HEK293 (cell line): ENCODE measurements at regions not wholly inside any gene's neighbourhood (a gene's known extent, or its start where the extent isn't known, plus 50 kb on each side); places are given as distances from the start of the nearest gene placed in this dataset.

ENCODE experiments used
- CTCF ChIA-PET: fragments of 350-600 bp; formaldehyde crosslinking; extraction: SDS; loops from one replicate; lab custom pipeline; 2021; ENCODE audit warnings: antibody characterized with exemption; lab: Yijun Ruan, JAX
- POLR2A ChIA-PET: fragments of 300-600 bp; formaldehyde crosslinking; extraction: SDS; loops from one replicate; lab custom pipeline; 2020; ENCODE audit warnings: antibody characterized with exemption, inconsistent platforms; lab: Yijun Ruan, JAX
- H3K27ac ChIP-seq: fragments of 200-500 bp; sonication (Bioruptor generic); 2 replicates; pipeline ENCODE4 v1.5.1; 2014; ENCODE audit warnings: low read depth, low read length, control low read depth, inconsistent platforms; ENCODE audit errors: extremely low read depth
- H3K36me3 ChIP-seq, 2 experiments: fragments of 200-500 bp in 1 of 2; sonication (Bioruptor generic) in 1 of 2; 1 replicate in 1 of 2; 2 replicates in 1 of 2; pipeline ENCODE4 v1.5.1; 2014 to 2017; ENCODE audit warnings: inconsistent platforms in 2 of 2, low read length in 2 of 2; ENCODE audit not compliant: control insufficient read depth in 2 of 2, insufficient read depth in 1 of 2
- H3K4me1 ChIP-seq: fragments of 200-500 bp; sonication (Bioruptor generic); 2 replicates; pipeline ENCODE4 v1.5.1; 2014; ENCODE audit warnings: mild to moderate bottlenecking, low read length, inconsistent platforms; ENCODE audit not compliant: control insufficient read depth, insufficient read depth
- H3K4me3 ChIP-seq: 2 replicates; pipeline ENCODE4 v1.5.1; 2011; ENCODE audit warnings: low read depth, mild to moderate bottlenecking, control low read depth, low read length, moderate library complexity
- H3K9me3 ChIP-seq: fragments of 200-500 bp; sonication (Bioruptor generic); 2 replicates; pipeline ENCODE4 v1.5.1; 2014; ENCODE audit warnings: low read depth, low read length, inconsistent platforms; ENCODE audit not compliant: control insufficient read depth, insufficient read depth
- BCL11A ChIP-seq: fragments of 450-650 bp; formaldehyde crosslinking; IDR thresholded peaks from 2 replicates; pipeline ENCODE4 v1.5.1; 2016; ENCODE audit warnings: low read depth, missing biosample characterization, missing genetic modification characterization
- KLF10 ChIP-seq: fragments of 450-650 bp; IDR thresholded peaks from 2 replicates; pipeline ENCODE4 v1.5.1; 2018; ENCODE audit warnings: missing biosample characterization, mild to moderate bottlenecking, missing genetic modification characterization
- MYNN ChIP-seq: fragments of 450-650 bp; formaldehyde crosslinking; IDR thresholded peaks from 2 replicates; pipeline ENCODE4 v1.5.1; 2016; ENCODE audit warnings: missing biosample characterization, missing genetic modification characterization, borderline replicate concordance
- SALL2 ChIP-seq: fragments of 450-650 bp; formaldehyde crosslinking; IDR thresholded peaks from 2 replicates; pipeline ENCODE4 v1.5.0; 2017; ENCODE audit warnings: missing biosample characterization, mild to moderate bottlenecking, missing genetic modification characterization, borderline replicate concordance
- SP3 ChIP-seq: fragments of 450-650 bp; formaldehyde crosslinking; IDR thresholded peaks from 2 replicates; pipeline ENCODE4 v1.5.1; 2016; ENCODE audit warnings: missing biosample characterization, missing genetic modification characterization
- ZNF140 ChIP-seq: fragments of 450-650 bp; formaldehyde crosslinking; IDR thresholded peaks from 2 replicates; pipeline ENCODE4 v1.5.1; 2016; ENCODE audit warnings: missing biosample characterization, missing genetic modification characterization
- ZNF146 ChIP-seq: fragments of 450-650 bp; formaldehyde crosslinking; IDR thresholded peaks from 2 replicates; pipeline ENCODE4 v1.5.1; 2016; ENCODE audit warnings: missing biosample characterization, missing genetic modification characterization
- ZNF174 ChIP-seq: fragments of 450-650 bp; formaldehyde crosslinking; IDR thresholded peaks from 2 replicates; pipeline ENCODE4 v1.5.0; 2017; ENCODE audit warnings: missing biosample characterization, mild to moderate bottlenecking, missing genetic modification characterization
- ZNF2 ChIP-seq: fragments of 450-650 bp; formaldehyde crosslinking; IDR thresholded peaks from 2 replicates; pipeline ENCODE4 v1.5.1; 2016; ENCODE audit warnings: missing biosample characterization, missing genetic modification characterization
- ZNF221 ChIP-seq: fragments of 450-650 bp; formaldehyde crosslinking; IDR thresholded peaks from 2 replicates; pipeline ENCODE4 v1.5.1; 2017; ENCODE audit warnings: missing biosample characterization, missing genetic modification characterization, borderline replicate concordance
- ZNF335 ChIP-seq: fragments of 450-650 bp; formaldehyde crosslinking; conservative IDR thresholded peaks from 2 replicates; pipeline ENCODE4 v1.5.1; 2016; ENCODE audit warnings: missing biosample characterization, missing genetic modification characterization
- ZNF404 ChIP-seq: fragments of 450-650 bp; formaldehyde crosslinking; IDR thresholded peaks from 2 replicates; pipeline ENCODE4 v1.5.1; 2017; ENCODE audit warnings: missing biosample characterization, missing genetic modification characterization
- ZNF571 ChIP-seq: fragments of 450-650 bp; formaldehyde crosslinking; IDR thresholded peaks from 2 replicates; pipeline ENCODE4 v1.5.0; 2017; ENCODE audit warnings: missing biosample characterization, missing genetic modification characterization
- ZNF624 ChIP-seq: fragments of 450-650 bp; formaldehyde crosslinking; IDR thresholded peaks from 2 replicates; pipeline ENCODE4 v1.5.1; 2017; ENCODE audit warnings: missing biosample characterization, missing genetic modification characterization
- ZNF626 ChIP-seq: fragments of 450-650 bp; sonication (Bioruptor Pico); formaldehyde crosslinking; IDR thresholded peaks from 2 replicates; pipeline ENCODE4 v1.5.1; 2018; ENCODE audit warnings: missing biosample characterization, missing genetic modification characterization, inconsistent platforms
- ZNF747 ChIP-seq: fragments of 450-650 bp; formaldehyde crosslinking; IDR thresholded peaks from 2 replicates; pipeline ENCODE4 v1.5.1; 2016; ENCODE audit warnings: missing biosample characterization, missing genetic modification characterization
- ZNF785 ChIP-seq: fragments of 450-650 bp; formaldehyde crosslinking; IDR thresholded peaks from 2 replicates; pipeline ENCODE4 v1.5.1; 2016; ENCODE audit warnings: missing biosample characterization, missing genetic modification characterization
- ZSCAN30 ChIP-seq: fragments of 450-650 bp; IDR thresholded peaks from 2 replicates; pipeline ENCODE4 v1.5.1; 2018; ENCODE audit warnings: missing biosample characterization, mild to moderate bottlenecking, missing genetic modification characterization, moderate library complexity
- TF ChIP-seq, protein P1 (sequence below): fragments of 450-650 bp; formaldehyde crosslinking; IDR thresholded peaks from 2 replicates; pipeline ENCODE4 v1.5.1; 2016; ENCODE audit warnings: missing biosample characterization, missing genetic modification characterization
- TF ChIP-seq, protein P2 (sequence below): sonication (generic); formaldehyde crosslinking; IDR thresholded peaks from 2 replicates; pipeline ENCODE4 v1.8.1; 2022; ENCODE audit warnings: mild to moderate bottlenecking, moderate library complexity, missing genetic modification reagents
- TF ChIP-seq, protein P3 (sequence below): fragments of 450-650 bp; formaldehyde crosslinking; IDR thresholded peaks from 2 replicates; pipeline ENCODE4 v1.5.1; 2016; ENCODE audit warnings: missing biosample characterization, missing genetic modification characterization
- TF ChIP-seq, protein P4 (sequence below): fragments of 450-650 bp; formaldehyde crosslinking; IDR thresholded peaks from 2 replicates; pipeline ENCODE4 v1.5.1; 2017; ENCODE audit warnings: missing biosample characterization, missing genetic modification characterization
- TF ChIP-seq, protein P5 (sequence below): fragments of 450-650 bp; formaldehyde crosslinking; IDR thresholded peaks from 2 replicates; pipeline ENCODE4 v1.5.1; 2017; ENCODE audit warnings: missing biosample characterization, missing genetic modification characterization

DNA sequence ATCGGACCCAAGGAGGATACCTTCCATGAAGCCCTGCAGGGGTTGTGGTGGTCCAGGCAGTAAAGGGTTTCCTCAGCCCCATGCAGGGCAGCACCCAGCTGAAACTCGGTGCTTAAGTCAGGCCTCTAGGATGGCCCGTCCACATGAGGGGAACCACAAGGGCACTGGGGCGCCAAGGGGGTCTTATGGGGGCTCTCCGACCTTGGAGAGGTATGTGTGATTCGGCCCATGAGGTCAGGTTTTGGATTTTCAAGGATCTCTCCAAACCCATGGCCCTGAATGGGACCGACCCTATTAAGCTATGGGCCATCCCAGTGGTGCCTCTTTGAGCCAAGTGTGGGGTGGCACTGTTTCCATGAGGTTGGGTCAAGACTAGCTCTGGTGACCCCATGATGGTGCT is 233.3 kb downstream of the SNRPN start:
- POLR2A ChIA-PET = no interaction called here
- no peaks in the 10 kb centered on the region for H3K4me1 ChIP-seq
- H3K36me3 ChIP-seq = no peaks in the 10 kb centered on the region
- H3K27ac ChIP-seq = no peak overlapping the region
- H3K4me3 ChIP-seq = no peak overlapping the region
- CTCF ChIA-PET = no interaction called here
- no peaks in the 10 kb centered on the region for H3K9me3 ChIP-seq
- no peak for TF ChIP-seq ZNF404 (tag by site-specific recombination)
- TF ChIP-seq ZNF146 (tag by site-specific recombination) = no peak
- no peak for TF ChIP-seq ZNF221
- TF ChIP-seq, protein P1, sequence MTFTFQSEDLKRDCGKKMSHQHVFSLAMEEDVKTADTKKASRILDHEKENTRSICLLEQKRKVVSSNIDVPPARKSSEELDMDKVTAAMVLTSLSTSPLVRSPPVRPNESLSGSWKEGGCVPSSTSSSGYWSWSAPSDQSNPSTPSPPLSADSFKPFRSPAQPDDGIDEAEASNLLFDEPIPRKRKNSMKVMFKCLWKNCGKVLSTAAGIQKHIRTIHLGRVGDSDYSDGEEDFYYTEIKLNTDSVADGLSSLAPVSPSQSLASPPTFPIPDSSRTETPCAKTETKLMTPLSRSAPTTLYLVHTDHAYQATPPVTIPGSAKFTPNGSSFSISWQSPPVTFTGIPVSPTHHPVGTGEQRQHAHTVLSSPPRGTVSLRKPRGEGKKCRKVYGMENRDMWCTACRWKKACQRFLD (tag by site-specific recombination) = no peak
- no peak for TF ChIP-seq ZNF785 (tag by site-specific recombination)
- no peak for TF ChIP-seq ZSCAN30 (tag by site-specific recombination)
- TF ChIP-seq ZNF335 (tag by site-specific recombination) = no peak
- TF ChIP-seq, protein P2, sequence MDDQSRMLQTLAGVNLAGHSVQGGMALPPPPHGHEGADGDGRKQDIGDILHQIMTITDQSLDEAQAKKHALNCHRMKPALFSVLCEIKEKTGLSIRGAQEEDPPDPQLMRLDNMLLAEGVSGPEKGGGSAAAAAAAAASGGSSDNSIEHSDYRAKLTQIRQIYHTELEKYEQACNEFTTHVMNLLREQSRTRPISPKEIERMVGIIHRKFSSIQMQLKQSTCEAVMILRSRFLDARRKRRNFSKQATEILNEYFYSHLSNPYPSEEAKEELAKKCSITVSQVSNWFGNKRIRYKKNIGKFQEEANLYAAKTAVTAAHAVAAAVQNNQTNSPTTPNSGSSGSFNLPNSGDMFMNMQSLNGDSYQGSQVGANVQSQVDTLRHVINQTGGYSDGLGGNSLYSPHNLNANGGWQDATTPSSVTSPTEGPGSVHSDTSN (CRISPR knock-in tag) = no peak
- TF ChIP-seq ZNF571 (tag by site-specific recombination) = no peak
- TF ChIP-seq ZNF624 (tag by site-specific recombination) = no peak
- TF ChIP-seq KLF10 (tag by site-specific recombination) = no peak
- no peak for TF ChIP-seq ZNF2 (tag by site-specific recombination)
- no peak for TF ChIP-seq MYNN
- TF ChIP-seq ZNF174 (tag by site-specific recombination) = no peak
- TF ChIP-seq ZNF747 (tag by site-specific recombination) = no peak
- no peak for TF ChIP-seq SALL2 (tag by site-specific recombination)
- TF ChIP-seq, protein P3, sequence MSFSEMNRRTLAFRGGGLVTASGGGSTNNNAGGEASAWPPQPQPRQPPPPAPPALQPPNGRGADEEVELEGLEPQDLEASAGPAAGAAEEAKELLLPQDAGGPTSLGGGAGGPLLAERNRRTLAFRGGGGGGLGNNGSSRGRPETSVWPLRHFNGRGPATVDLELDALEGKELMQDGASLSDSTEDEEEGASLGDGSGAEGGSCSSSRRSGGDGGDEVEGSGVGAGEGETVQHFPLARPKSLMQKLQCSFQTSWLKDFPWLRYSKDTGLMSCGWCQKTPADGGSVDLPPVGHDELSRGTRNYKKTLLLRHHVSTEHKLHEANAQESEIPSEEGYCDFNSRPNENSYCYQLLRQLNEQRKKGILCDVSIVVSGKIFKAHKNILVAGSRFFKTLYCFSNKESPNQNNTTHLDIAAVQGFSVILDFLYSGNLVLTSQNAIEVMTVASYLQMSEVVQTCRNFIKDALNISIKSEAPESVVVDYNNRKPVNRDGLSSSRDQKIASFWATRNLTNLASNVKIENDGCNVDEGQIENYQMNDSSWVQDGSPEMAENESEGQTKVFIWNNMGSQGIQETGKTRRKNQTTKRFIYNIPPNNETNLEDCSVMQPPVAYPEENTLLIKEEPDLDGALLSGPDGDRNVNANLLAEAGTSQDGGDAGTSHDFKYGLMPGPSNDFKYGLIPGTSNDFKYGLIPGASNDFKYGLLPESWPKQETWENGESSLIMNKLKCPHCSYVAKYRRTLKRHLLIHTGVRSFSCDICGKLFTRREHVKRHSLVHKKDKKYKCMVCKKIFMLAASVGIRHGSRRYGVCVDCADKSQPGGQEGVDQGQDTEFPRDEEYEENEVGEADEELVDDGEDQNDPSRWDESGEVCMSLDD (tag by site-specific recombination) = no peak
- TF ChIP-seq, protein P4, sequence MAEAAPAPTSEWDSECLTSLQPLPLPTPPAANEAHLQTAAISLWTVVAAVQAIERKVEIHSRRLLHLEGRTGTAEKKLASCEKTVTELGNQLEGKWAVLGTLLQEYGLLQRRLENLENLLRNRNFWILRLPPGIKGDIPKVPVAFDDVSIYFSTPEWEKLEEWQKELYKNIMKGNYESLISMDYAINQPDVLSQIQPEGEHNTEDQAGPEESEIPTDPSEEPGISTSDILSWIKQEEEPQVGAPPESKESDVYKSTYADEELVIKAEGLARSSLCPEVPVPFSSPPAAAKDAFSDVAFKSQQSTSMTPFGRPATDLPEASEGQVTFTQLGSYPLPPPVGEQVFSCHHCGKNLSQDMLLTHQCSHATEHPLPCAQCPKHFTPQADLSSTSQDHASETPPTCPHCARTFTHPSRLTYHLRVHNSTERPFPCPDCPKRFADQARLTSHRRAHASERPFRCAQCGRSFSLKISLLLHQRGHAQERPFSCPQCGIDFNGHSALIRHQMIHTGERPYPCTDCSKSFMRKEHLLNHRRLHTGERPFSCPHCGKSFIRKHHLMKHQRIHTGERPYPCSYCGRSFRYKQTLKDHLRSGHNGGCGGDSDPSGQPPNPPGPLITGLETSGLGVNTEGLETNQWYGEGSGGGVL (tag by site-specific recombination) = no peak
- TF ChIP-seq BCL11A = no peak
- TF ChIP-seq ZNF626 (tag by site-specific recombination) = no peak

DNA sequence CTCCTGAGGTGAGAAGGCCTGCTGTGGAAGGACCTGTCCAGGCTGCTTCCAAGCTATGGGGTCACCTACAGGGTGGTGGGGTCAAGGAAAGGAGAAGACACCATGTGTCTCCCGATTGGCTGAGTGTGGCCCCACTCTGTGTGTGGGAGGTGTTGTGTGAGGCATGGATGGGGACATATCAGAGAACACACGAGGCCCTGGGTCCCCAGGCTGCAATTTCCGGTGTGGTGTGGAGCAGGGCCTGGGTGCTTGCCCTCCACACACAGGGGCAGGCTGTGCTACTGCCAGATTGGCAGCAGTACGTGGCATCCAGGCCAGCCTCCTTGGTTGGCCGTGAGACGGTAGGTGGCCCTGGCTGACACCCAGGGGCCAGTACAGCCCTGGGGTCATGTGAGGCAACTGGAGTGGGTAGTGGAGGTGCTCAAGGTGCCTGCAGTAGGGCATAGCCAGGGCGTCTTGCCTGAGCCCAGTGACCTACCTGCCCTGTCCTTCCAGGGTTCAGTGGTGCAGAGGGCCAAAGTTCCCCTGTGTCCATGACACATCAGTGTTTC is 233.8 kb downstream of the SNRPN start:
- no peak overlapping the region for H3K27ac ChIP-seq
- CTCF ChIA-PET = no interaction called here
- TF ChIP-seq, protein P1 (tag by site-specific recombination) = no peak
- no peak for TF ChIP-seq SP3 (tag by site-specific recombination)
- no peak for TF ChIP-seq ZNF571 (tag by site-specific recombination)
- TF ChIP-seq, protein P5, sequence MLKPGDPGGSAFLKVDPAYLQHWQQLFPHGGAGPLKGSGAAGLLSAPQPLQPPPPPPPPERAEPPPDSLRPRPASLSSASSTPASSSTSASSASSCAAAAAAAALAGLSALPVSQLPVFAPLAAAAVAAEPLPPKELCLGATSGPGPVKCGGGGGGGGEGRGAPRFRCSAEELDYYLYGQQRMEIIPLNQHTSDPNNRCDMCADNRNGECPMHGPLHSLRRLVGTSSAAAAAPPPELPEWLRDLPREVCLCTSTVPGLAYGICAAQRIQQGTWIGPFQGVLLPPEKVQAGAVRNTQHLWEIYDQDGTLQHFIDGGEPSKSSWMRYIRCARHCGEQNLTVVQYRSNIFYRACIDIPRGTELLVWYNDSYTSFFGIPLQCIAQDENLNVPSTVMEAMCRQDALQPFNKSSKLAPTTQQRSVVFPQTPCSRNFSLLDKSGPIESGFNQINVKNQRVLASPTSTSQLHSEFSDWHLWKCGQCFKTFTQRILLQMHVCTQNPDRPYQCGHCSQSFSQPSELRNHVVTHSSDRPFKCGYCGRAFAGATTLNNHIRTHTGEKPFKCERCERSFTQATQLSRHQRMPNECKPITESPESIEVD (tag by site-specific recombination) = no peak
- no peak for TF ChIP-seq ZNF140
- H3K36me3 ChIP-seq = no peaks in the 10 kb centered on the region
- no peak overlapping the region for H3K4me3 ChIP-seq
- no peaks in the 10 kb centered on the region for H3K9me3 ChIP-seq
- POLR2A ChIA-PET = no interaction called here
- H3K4me1 ChIP-seq = no peaks in the 10 kb centered on the region
